ENCODE measurements at regions not wholly inside any gene's neighbourhood (a gene's known extent, or its start where the extent isn't known, plus 50 kb on each side); places are given as distances from the start of the nearest gene placed in this dataset.

DNA sequence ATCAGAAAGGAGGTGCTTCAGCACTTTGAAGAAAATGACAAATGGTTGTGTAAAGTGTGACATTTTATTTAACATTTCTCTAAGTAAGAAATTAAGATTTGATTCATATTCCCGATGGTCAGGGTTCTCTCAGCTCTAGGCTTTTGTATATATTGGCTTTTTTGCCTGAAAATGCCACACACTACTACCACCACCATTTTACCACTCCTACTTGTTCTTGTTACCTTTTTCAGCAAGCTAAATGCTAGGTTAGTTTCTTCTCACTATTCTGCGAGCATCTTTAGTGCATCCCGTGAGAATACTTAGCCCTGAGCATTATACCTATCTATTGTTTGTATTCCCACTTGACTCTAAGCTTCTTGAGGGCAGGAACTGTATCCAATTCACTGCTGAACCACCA lies 177.6 kb upstream of the MTNR1B start:
- TF ChIP-seq POLR2AphosphoS5 (IDR thresholded peaks at IDR 0.05) (no peak), POLR2A (IDR thresholded peaks at IDR 0.05) (no peak)

Measured in stomach (tissue), 4 donors.